Large intestine (tissue), 3 donors: ENCODE measurements at regions not wholly inside any gene's neighbourhood (a gene's known extent, or its start where the extent isn't known, plus 50 kb on each side); places are given as distances from the start of the nearest gene placed in this dataset.
"Not testable (repeated sequence)": the region's sequence is repeated elsewhere in the genome, so short reads cannot be mapped to it uniquely, and the experiment has no call there.

Source experiments
- DNase-seq, 2 donors: peaks; one replicate each; pipeline versions ENCODE4 v3.0.0 to v3.0.0-alpha.2; 2013
- H3K27ac ChIP-seq: one replicate; pipeline ENCODE4 v1.5.1; 2013; ENCODE audit warnings: low read length
- H3K27me3 ChIP-seq: 2 replicates; pipeline ENCODE4 v1.6.1; 2013; ENCODE audit warnings: low read length; ENCODE audit not compliant: control insufficient read depth, insufficient read depth
- H3K36me3 ChIP-seq: 2 replicates; pipeline ENCODE4 v1.6.1; 2013; ENCODE audit warnings: low read length; ENCODE audit not compliant: control insufficient read depth, insufficient read depth
- H3K4me1 ChIP-seq: one replicate; pipeline ENCODE4 v1.6.1; 2013; ENCODE audit warnings: low read length; ENCODE audit not compliant: control insufficient read depth, insufficient read depth
- H3K4me3 ChIP-seq: one replicate; pipeline ENCODE4 v1.5.1; 2013; ENCODE audit warnings: low read length
- H3K9me3 ChIP-seq: one replicate; pipeline ENCODE4 v1.6.1; 2013; ENCODE audit warnings: mild to moderate bottlenecking, low read depth, low read length, moderate library complexity; ENCODE audit not compliant: control insufficient read depth
- WGBS: methylation state at CpG from one replicate; pipeline ENCODE4 v1.1.5; 2013; ENCODE audit warnings: low lambda C conversion rate; ENCODE audit not compliant: insufficient coverage; 5-methylcytosine and 5-hydroxymethylcytosine counted together

GRCh38 chr5:27465140-27465539, 426.8 kb upstream of the CDH9 start:
- no peak for DNase-seq
- Histone ChIP-seq H3K4me3 (no peak overlapping the region), H3K4me1 (no peaks in the 10 kb centered on the region), H3K27ac (no peak overlapping the region), H3K36me3 (no peaks in the 10 kb centered on the region), H3K27me3 (no peaks in the 10 kb centered on the region), H3K9me3 (no peaks in the 10 kb centered on the region)
- no CpG with 5 or more reads among the region's 5 CpGs for WGBS

GRCh38 chr5:27463446-27464149, 425.2 kb upstream of the CDH9 start:
- no CpG with 5 or more reads among the region's 8 CpGs for WGBS
- Histone ChIP-seq H3K36me3 (no peaks in the 10 kb centered on the region), H3K4me1 (no peaks in the 10 kb centered on the region), H3K4me3 (no peak overlapping the region), H3K9me3 (no peaks in the 10 kb centered on the region), H3K27me3 (no peaks in the 10 kb centered on the region), H3K27ac (no peak overlapping the region)
- no peak for DNase-seq

- H3K27ac ChIP-seq, result no peak overlapping the region
- DNase-seq, result no peak
- no peaks in the 10 kb centered on the region for H3K9me3 ChIP-seq
- no peaks in the 10 kb centered on the region for H3K4me1 ChIP-seq
- H3K36me3 ChIP-seq, result no peaks in the 10 kb centered on the region
- 80% methylated on average over 1 of the region's 7 CpGs for WGBS
- H3K27me3 ChIP-seq, result no peaks in the 10 kb centered on the region
- H3K4me3 ChIP-seq, result no peak overlapping the region
These were observed 424.6 kb upstream of the CDH9 start for GRCh38 chr5:27462936-27463335.

GRCh38 chr5:27458287-27458686, 419.9 kb upstream of the CDH9 start:
- H3K27ac ChIP-seq, result no peak overlapping the region
- no peak for DNase-seq
- H3K27me3 ChIP-seq, result no peaks in the 10 kb centered on the region
- no peaks in the 10 kb centered on the region for H3K9me3 ChIP-seq
- no peaks in the 10 kb centered on the region for H3K36me3 ChIP-seq
- no peak overlapping the region for H3K4me3 ChIP-seq
- H3K4me1 ChIP-seq, result no peaks in the 10 kb centered on the region
- 86% methylated on average over 1 of the region's 1 CpG for WGBS

- no peak for DNase-seq
- WGBS, result no CpG with 5 or more reads among the region's 1 CpG
- no peak overlapping the region for H3K27ac ChIP-seq
These were observed 413.0 kb upstream of the CDH9 start for GRCh38 chr5:27451377-27451776.

GRCh38 chr5:27450607-27451006, 412.2 kb upstream of the CDH9 start:
- H3K36me3 ChIP-seq, result no peaks in the 10 kb centered on the region
- DNase-seq, result no peak
- no peak overlapping the region for H3K4me3 ChIP-seq
- H3K4me1 ChIP-seq, result no peaks in the 10 kb centered on the region
- H3K27ac ChIP-seq, result no peak overlapping the region
- no CpG with 5 or more reads among the region's 3 CpGs for WGBS
- no peaks in the 10 kb centered on the region for H3K27me3 ChIP-seq
- no peaks in the 10 kb centered on the region for H3K9me3 ChIP-seq

More at GRCh38 chr5:27451377-27451776, 413.0 kb upstream of the CDH9 start:
- H3K4me1 ChIP-seq, result no peaks in the 10 kb centered on the region
- H3K27me3 ChIP-seq, result no peaks in the 10 kb centered on the region
- H3K36me3 ChIP-seq, result no peaks in the 10 kb centered on the region
- H3K4me3 ChIP-seq, result no peak overlapping the region
- no peaks in the 10 kb centered on the region for H3K9me3 ChIP-seq

GRCh38 chr5:27439383-27439782, 401.0 kb upstream of the CDH9 start:
- no CpG with 5 or more reads among the region's 20 CpGs for WGBS

GRCh38 chr5:27437594-27438200, 399.3 kb upstream of the CDH9 start:
- DNase-seq, result no peak

More at GRCh38 chr5:27439383-27439782, 401.0 kb upstream of the CDH9 start:
- DNase-seq, H3K27me3 ChIP-seq, H3K4me3 ChIP-seq, H3K27ac ChIP-seq, H3K9me3 ChIP-seq, H3K4me1 ChIP-seq, H3K36me3 ChIP-seq: not testable (repeated sequence)

GRCh38 chr5:27434335-27434734, 395.9 kb upstream of the CDH9 start:
- Histone ChIP-seq H3K4me1 (no peaks in the 10 kb centered on the region), H3K4me3 (no peak overlapping the region), H3K27ac (no peak overlapping the region), H3K9me3 (peaks cover 3% of the 10 kb centered on the region), H3K27me3 (no peaks in the 10 kb centered on the region), H3K36me3 (no peaks in the 10 kb centered on the region)
- DNase-seq, result no peak
- WGBS, result 89% methylated on average over 3 of the region's 4 CpGs

More at GRCh38 chr5:27437594-27438200, 399.3 kb upstream of the CDH9 start:
- H3K4me1 ChIP-seq, result no peaks in the 10 kb centered on the region
- H3K9me3 ChIP-seq, result peaks cover 4% of the 10 kb centered on the region
- no peak overlapping the region for H3K4me3 ChIP-seq
- H3K27me3 ChIP-seq, result no peaks in the 10 kb centered on the region
- H3K36me3 ChIP-seq, result no peaks in the 10 kb centered on the region
- no CpG with 5 or more reads among the region's 2 CpGs for WGBS
- H3K27ac ChIP-seq, result no peak overlapping the region

GRCh38 chr5:27414099-27414498, 375.7 kb upstream of the CDH9 start:
- no peaks in the 10 kb centered on the region for H3K9me3 ChIP-seq
- no peaks in the 10 kb centered on the region for H3K4me1 ChIP-seq
- no CpG with 5 or more reads among the region's 1 CpG for WGBS
- H3K27ac ChIP-seq, result no peak overlapping the region
- DNase-seq, result no peak
- no peak overlapping the region for H3K4me3 ChIP-seq
- H3K36me3 ChIP-seq, result no peaks in the 10 kb centered on the region
- no peaks in the 10 kb centered on the region for H3K27me3 ChIP-seq

- H3K4me3 ChIP-seq, result no peak overlapping the region
- no peaks in the 10 kb centered on the region for H3K9me3 ChIP-seq
- no peaks in the 10 kb centered on the region for H3K36me3 ChIP-seq
- H3K27me3 ChIP-seq, result no peaks in the 10 kb centered on the region
- no peak overlapping the region for H3K27ac ChIP-seq
- 100% methylated on average over 1 of the region's 1 CpG for WGBS
- DNase-seq, result no peak
- H3K4me1 ChIP-seq, result no peaks in the 10 kb centered on the region
These were observed 374.0 kb upstream of the CDH9 start for GRCh38 chr5:27412384-27412783.
